Calu3 (cell line): ENCODE measurements at regions not wholly inside any gene's neighbourhood (a gene's known extent, or its start where the extent isn't known, plus 50 kb on each side); places are given as distances from the start of the nearest gene placed in this dataset.

Source experiments
- BruUV-seq: library from RNA; stranded (reverse); fragments of 400-500 nt; replicated peaks from 2 replicates; lab custom pipeline; 2021; lab: Mats Ljungman, UMichigan
- CTCF ChIA-PET: fragments of 300-600 bp; sonication (Branson Sonifier 250); formaldehyde crosslinking; loops from one replicate; lab custom pipeline; 2022; ENCODE audit warnings: antibody characterized with exemption; lab: Charles Lee
- DNase-seq: peaks from one replicate; pipeline ENCODE4 v3.0.0; 2022
- H3K27ac Mint-ChIP-seq: one replicate; pipeline ENCODE4 v1.8.0; 2022; ENCODE audit warnings: mixed read lengths; ENCODE audit not compliant: unreplicated experiment
- H3K27me3 Mint-ChIP-seq: one replicate; pipeline ENCODE4 v1.8.0; 2022; ENCODE audit warnings: mixed read lengths; ENCODE audit not compliant: unreplicated experiment
- H3K36me3 Mint-ChIP-seq: one replicate; pipeline ENCODE4 v1.8.0; 2022; ENCODE audit warnings: mild to moderate bottlenecking, moderate library complexity, mixed read lengths; ENCODE audit not compliant: insufficient read depth, unreplicated experiment
- H3K4me1 Mint-ChIP-seq: one replicate; pipeline ENCODE4 v1.8.0; 2022; ENCODE audit warnings: mild to moderate bottlenecking, low read depth, mixed read lengths; ENCODE audit not compliant: unreplicated experiment
- H3K4me3 Mint-ChIP-seq: one replicate; pipeline ENCODE4 v1.8.0; 2022; ENCODE audit warnings: mild to moderate bottlenecking, low read depth, moderate library complexity, mixed read lengths; ENCODE audit not compliant: unreplicated experiment
- H3K9me3 Mint-ChIP-seq: one replicate; pipeline ENCODE4 v1.8.0; 2022; ENCODE audit warnings: low read depth, mixed read lengths; ENCODE audit not compliant: unreplicated experiment
- intact Hi-C: fragments of 100-400 bp; cut with micrococcal nuclease; formaldehyde crosslinking; loops from one replicate; pipeline ENCODE4 v1.10.0; 2022; ENCODE audit not compliant: unreplicated experiment
- TF ChIP-seq, protein P1 (sequence below): fragments of 200-600 bp; IDR thresholded peaks from one replicate; pipeline ENCODE4 v1.8.0; 2022; ENCODE audit warnings: antibody characterized with exemption; ENCODE audit not compliant: unreplicated experiment

- CTCF ChIA-PET = interaction anchor here (0.5 to 0.6 kb wide), 2 partner anchors 418 to 435 kb away, joined by 5 to 10 read pairs; no protein-coding TSS in a partner anchor
- Mint-ChIP-seq H3K4me1 (no peaks in the 10 kb centered on the region), H3K4me3 (no peak overlapping the region), H3K36me3 (no peaks in the 10 kb centered on the region), H3K27ac (no peak overlapping the region), H3K27me3 (no peaks in the 10 kb centered on the region), H3K9me3 (no peaks in the 10 kb centered on the region)
- no TSS peak for BruUV-seq
- intact Hi-C loops = no loop called here
- TF ChIP-seq, protein P1, sequence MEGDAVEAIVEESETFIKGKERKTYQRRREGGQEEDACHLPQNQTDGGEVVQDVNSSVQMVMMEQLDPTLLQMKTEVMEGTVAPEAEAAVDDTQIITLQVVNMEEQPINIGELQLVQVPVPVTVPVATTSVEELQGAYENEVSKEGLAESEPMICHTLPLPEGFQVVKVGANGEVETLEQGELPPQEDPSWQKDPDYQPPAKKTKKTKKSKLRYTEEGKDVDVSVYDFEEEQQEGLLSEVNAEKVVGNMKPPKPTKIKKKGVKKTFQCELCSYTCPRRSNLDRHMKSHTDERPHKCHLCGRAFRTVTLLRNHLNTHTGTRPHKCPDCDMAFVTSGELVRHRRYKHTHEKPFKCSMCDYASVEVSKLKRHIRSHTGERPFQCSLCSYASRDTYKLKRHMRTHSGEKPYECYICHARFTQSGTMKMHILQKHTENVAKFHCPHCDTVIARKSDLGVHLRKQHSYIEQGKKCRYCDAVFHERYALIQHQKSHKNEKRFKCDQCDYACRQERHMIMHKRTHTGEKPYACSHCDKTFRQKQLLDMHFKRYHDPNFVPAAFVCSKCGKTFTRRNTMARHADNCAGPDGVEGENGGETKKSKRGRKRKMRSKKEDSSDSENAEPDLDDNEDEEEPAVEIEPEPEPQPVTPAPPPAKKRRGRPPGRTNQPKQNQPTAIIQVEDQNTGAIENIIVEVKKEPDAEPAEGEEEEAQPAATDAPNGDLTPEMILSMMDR = no peak
- DNase-seq = no peak
Measured at GRCh38 chr5:111966290-111966689, 209.3 kb upstream of the NREP start.

DNA sequence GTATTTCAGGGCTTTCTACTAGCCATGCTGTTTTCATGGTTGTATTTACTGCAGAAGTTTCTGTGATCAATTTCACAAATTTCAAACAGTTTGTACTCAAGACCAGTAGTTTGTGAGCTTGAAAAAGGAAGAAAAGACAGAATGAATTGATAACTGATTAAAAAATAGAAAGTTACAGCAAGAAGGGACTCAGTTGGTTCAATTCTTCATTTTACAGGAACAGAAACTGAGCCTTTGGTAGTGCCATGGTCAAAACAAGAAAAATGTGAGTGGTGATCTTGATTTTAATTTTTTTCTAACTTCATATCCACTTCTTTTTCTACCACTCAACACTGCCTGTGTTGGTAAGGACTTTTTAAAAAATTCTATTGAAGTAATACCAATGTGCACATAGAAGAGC, 206.6 kb upstream of the NREP start:
- BruUV-seq = no TSS peak
- Mint-ChIP-seq H3K36me3 (no peaks in the 10 kb centered on the region), H3K4me3 (no peak overlapping the region), H3K9me3 (no peaks in the 10 kb centered on the region), H3K27me3 (no peaks in the 10 kb centered on the region), H3K27ac (no peak overlapping the region), H3K4me1 (no peaks in the 10 kb centered on the region)
- TF ChIP-seq, protein P1 = no peak
- CTCF ChIA-PET = no interaction called here
- DNase-seq = no peak
- intact Hi-C loops = no loop called here

DNA sequence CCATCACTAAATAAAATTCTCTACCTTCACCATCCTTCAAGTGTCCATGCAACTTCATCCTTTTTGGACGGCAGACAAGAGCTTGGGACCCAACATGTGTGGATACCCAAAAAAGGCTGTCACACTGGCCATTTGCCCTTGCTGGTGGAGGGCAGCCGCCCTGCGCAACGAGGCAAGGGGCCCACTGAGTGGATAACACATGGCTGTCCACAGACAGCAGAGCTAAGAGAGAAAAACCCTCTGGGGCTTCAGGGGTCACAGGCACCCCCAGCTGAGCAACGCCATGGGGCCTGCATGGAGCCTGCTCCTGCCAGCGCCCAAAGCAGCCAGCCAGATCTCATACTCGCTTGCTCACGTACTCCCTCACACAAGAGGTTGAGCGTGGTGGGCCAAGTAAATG, 205.9 kb upstream of the NREP start:
- BruUV-seq = no TSS peak
- no peaks in the 10 kb centered on the region for H3K36me3 Mint-ChIP-seq
- no peak overlapping the region for H3K27ac Mint-ChIP-seq
- TF ChIP-seq, protein P1 = no peak
- DNase-seq = no peak
- H3K4me1 Mint-ChIP-seq = no peaks in the 10 kb centered on the region
- no peak overlapping the region for H3K4me3 Mint-ChIP-seq
- no peaks in the 10 kb centered on the region for H3K27me3 Mint-ChIP-seq
- intact Hi-C loops = no loop called here
- CTCF ChIA-PET = no interaction called here
- no peaks in the 10 kb centered on the region for H3K9me3 Mint-ChIP-seq

DNA sequence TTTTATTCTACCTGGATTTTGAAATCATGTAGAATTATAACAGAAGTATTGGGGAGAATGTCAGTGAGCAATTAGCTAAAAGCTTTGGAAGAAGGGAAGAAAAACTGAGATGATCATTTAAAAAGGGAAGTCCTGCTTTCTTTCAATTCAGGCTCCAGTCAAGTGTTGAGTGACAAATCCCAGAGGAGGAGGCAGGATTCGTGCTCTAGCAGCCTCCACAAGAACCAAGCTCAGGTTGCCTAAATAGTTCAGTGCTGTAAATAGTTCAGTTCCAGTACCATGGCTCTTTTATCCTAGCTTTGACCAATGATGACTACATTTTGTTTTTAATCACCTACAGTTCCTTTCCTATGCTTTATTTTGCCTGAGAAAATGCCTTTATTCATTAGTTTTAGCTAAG, 204.9 kb upstream of the NREP start:
- DNase-seq = no peak
- Mint-ChIP-seq H3K27me3 (no peaks in the 10 kb centered on the region), H3K27ac (no peak overlapping the region), H3K36me3 (no peaks in the 10 kb centered on the region), H3K4me1 (no peaks in the 10 kb centered on the region), H3K9me3 (no peaks in the 10 kb centered on the region), H3K4me3 (no peak overlapping the region)
- CTCF ChIA-PET = no interaction called here
- intact Hi-C loops = no loop called here
- TF ChIP-seq, protein P1 = no peak
- no TSS peak for BruUV-seq
